Fibroblast of skin of left quadriceps (primary cell): ENCODE measurements at regions not wholly inside any gene's neighbourhood (a gene's known extent, or its start where the extent isn't known, plus 50 kb on each side); places are given as distances from the start of the nearest gene placed in this dataset.
A peak's percentile ranks its signal among the peaks of the same experiment; 100 is the strongest.

Source experiments
- DNase-seq, 2 experiments: peaks; one replicate each; pipeline ENCODE4 v3.0.0-alpha.2; 2013; ENCODE audit warnings: low read depth in 2 of 2

DNA sequence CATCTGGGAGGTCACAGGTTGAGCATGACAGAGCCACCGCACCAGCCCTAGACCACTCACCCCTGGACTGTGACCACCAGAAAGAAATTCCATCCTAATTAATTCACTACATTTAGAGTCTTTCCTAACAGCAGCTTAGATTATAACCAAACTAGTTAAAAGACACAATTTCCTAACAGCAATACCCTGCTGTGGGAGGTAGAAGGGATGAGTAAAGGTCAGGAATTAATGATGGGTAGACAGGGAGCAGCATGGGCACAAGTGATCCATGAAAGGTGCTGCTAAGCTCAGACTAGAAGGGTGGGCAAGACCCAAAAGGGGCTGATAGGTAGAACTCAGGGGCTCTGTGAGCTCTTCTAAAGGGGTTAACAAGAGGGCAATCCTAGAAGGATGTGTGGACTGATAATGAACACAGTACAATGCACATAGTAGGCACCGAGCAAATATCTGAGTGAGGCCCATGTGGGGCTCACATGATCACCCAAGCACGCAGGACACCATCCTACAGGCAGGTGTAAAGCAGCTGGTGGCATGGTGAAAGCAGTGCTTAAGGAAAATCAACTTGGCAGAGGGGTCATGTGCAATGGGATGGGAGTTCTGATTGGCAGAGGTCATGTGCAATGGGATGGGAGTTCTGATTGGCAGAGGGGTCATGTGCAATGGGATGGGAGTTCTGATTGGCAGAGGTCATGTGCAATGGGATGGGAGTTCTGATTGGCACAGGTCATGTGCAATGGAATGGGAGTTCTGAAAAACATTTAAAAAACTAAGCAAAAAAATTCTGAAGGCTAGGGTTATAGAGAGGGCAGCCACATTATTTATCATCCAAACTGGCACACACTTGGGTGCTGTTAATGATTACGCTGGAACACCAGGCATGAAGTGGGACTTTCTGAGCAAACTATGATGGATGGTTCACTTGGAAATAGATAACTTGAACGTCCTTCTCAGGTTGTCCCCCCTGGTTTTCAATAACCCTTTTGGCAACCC lies 188.2 kb upstream of the FOXQ1 start:
- no peak for DNase-seq

DNA sequence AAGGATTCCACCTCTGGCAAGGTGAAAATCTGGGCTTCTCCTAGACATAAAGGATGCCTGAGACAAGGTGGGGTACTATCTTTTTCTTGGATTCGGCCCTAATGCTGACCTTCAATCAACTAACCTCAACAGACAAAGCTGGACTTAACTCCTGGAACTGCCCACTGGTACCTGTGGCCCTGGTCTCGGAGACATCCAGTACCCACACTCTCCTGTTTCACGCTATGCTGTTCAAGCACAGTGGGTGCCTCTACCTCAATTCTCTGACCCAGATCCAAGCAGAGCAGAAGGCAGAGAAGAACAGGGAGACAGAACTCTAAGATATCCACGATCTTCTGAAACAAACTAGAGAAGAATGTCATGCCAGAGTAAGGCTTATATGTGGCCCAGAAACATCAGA lies 189.8 kb upstream of the FOXQ1 start:
- DNase-seq = no peak

DNA sequence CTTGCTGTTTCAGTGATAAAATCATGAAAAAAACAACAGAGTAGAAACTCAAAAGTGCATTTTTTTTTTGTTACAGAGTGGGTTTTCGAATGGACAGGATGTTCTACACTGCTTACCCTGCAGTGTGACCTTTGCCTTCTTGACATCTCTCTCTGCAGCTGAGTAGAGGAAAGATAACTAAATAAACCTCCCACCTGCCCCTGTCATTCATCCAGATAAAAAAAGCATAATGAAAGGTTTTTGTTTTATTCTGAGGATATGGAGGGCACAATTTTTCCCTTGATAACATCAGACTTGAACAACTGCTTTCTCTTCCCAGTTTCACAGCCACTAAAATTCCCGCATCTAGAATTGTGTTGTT lies 193.6 kb upstream of the FOXQ1 start:
- no peak for DNase-seq

DNA sequence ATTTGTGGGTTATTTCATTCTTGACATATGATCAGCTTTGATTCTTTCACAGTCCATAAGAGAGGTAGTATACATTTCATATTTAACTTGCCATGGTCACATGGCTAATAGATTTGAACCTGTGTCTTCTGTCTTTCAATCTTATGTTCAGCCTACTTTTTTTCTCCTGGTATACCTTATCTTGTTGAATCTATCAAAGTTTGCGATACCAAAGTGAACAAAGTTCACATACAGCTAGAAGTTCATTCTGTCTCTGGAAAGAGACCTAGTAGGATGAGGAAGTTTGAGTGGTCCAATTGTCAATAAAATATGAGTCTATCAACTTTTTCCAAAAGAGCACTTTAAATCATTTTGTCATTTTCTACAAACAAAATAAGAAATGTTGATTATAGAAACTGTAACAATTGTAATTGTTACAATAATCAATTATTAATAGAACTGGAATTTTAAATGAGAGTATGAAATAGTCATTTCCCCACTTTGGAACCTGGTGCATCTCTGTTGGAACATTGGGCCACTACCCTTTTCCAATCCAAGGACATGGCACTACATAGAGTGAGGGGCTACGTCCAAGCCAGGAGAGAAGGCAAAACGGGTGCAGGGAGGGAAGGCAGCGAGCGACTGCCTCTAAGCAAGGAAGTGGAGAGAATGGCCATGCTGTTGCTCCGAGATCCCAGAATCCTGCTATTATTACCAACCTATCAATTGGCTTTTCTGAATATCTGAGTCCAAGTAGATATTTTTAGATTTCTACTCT lies 194.2 kb upstream of the FOXQ1 start:
- no peak for DNase-seq

DNA sequence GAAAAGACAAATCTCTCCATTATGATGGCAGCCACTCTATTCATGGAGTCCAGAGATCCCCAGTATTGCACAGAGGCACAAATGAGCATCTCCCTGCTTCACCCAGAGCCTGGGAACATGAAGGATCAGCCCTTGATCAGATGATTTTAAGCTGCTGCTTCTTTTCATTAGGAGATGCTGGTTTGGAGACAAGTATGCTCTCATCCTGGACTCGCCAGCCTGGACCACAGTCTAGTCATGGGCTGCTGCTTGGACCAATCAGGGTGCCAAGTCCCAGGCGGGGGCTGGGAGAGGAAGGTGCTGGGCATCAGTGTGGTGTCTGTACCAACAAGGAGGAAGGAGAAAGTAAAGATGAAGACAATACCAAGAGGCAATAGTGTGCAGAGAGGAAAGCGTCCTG lies 195.7 kb upstream of the FOXQ1 start:
- no peak for DNase-seq

DNA sequence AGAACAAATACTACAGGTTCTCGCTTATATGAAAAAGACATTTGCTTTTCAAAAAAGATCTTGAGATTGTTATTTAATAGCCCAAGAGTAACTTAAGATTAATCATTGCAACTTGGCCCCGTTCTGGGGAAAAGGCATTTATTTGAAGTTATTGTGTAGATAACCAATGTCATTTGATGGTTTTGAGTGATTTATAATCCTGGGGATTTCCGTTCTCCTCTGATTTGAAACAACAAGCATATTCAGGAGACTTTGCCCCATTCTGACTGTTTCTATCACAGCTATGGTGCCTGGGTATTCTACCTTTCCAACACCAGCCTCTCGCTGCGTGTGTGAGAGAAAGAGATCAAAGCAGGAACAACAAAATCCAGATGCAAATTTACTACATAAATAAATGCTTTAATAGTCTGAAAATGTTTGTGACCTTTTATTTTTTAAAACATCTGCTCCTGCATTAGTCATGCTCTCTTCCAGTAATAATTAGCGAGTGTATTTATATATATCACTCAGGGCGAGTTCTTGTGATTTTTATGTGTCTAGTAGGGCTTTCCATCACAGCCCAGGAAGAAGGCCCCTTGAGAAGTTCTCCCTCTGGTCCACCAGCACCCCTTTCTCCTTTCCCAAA lies 197.9 kb upstream of the FOXQ1 start:
- no peak for DNase-seq

DNA sequence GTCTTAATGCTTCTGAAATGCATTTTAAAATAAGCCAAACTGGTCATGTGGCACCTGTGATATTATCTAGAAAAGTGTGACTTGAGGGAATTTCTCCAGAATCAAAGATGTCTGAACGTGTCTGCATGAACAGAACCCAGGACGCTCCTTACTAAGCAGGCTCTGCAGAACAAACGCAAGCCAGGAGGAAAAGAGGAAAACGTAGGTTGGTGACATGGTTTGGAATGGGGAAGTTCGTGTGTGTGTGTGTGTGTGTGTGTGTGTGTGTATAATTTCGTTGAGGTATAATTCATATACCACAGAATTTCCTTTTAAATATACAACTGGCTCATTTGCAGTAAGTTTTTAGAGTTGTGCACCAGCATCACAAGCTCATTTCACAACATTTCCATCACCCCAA lies 200.5 kb upstream of the FOXQ1 start:
- no peak for DNase-seq

DNA sequence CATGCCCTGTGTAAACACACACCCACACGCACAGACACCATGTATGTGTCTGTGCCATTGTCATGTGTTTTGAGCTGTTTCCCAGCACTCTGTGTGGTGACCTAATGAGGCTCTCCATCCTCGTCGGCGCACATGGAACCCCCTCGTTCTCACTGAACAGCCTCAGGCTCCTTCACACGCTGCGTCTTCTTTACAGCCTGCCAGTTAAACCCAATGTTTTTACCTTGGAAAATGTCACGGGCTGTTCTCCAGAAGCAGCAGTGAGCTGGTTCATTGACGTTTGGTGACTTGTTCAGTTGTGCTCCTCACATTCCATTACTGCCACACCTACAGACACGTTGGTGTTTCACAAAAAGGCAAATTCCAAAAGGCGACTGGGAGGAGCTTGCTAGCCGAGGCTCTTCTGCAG lies 201.0 kb upstream of the FOXQ1 start:
- no peak for DNase-seq

DNA sequence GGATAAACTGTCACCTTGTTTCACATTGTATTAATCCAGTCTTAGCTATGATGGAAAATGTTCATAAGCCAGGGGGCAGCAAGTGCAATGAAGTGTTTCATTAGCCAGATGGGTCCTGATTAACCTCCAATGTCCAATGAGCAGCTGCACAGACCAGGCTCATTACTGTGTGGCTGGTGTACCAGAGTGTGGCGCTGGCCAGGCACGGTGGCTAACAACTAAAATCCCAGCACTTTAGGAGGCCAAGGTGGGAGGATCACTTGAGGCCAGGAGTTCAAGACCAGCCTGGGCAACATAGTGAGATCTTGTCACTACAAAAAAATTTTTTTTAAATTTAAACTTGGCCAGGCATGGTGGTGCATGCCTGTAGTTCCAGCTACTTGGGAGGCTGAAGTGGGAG lies 201.7 kb upstream of the FOXQ1 start:
- no peak for DNase-seq

DNA sequence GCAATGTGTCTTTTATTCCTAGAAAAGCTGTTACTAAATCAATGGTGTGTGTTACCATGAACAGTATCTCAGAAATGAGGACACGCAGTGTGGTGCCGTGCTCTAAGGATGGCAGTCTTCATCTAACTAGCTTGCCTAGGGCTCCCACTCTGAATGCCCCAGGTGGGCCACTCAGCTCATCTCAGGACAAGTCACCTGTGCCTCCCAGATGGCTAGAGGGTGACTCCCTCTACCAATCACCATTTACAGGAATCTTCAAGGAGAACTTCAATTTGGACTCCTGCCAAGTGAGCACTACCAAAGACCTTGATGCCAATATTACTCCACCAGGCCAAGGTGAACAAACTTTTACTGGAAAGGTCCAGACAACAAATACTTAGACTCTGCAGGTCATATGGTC lies 202.8 kb upstream of the FOXQ1 start:
- DNase-seq = no peak

DNA sequence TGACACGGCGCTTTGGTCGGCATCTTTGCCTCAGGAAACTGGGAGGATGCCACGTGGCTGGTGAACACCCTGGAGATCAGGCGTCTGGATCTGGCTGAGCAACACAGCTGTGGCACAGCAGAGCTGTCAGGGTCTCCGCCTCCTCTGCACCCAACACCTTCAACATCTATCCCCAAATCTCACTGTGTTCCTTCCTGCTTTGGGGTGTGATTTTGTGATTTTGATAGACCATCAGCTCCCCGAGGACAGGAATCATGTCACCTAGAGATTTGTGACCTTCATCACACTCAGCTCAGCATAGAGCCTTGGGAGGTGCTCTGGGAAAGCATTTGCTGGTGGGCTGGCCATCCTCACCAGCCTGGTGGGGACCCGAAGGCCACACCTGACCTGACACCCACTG lies 203.7 kb upstream of the FOXQ1 start:
- no peak for DNase-seq

DNA sequence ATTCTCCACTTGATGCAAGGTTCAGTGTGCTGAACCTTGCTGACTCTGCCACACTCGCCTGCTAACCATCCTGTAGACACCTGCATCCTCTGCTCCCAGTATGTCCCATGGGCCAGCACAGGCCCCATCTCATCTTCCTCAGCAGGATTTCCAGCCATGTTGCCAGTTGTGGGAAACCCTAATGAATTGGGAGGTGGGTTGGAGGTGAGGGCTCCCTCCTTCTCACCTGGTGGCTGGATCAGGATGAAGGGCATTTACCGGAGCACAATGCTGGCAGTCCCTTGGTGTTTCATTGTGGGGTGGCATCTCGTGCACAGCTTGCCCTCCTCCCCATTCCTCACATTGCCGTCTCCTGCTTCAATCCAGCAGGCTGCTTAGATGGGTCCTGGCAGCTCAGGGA lies 204.3 kb upstream of the FOXQ1 start:
- DNase-seq = no peak

DNA sequence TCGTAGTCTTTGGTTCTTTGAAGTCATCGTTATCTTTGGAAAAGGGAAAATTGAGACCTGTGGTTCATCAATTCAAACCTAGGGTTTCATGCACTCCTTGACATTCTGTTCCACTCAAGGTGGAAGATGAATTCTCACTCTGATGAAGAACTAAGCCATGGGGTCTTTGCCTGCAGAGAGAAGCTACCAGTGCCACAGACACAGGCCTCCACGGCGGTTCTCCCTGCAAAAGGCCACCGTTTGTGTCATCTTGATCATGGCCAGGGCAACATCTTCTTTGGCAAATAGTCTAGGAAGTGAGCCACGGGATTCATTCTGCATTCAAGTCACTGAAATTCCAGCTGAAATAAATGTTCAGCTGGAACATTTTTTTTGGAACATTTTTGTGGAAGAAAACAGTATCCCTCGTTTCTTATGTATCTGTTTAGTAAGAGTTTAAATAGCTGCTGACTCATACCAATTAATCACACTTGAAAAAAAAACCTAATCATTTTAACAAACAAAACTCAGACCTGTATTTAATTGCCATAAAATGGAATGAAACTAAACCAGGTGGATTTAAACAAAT lies 206.0 kb upstream of the FOXQ1 start:
- no peak for DNase-seq

DNA sequence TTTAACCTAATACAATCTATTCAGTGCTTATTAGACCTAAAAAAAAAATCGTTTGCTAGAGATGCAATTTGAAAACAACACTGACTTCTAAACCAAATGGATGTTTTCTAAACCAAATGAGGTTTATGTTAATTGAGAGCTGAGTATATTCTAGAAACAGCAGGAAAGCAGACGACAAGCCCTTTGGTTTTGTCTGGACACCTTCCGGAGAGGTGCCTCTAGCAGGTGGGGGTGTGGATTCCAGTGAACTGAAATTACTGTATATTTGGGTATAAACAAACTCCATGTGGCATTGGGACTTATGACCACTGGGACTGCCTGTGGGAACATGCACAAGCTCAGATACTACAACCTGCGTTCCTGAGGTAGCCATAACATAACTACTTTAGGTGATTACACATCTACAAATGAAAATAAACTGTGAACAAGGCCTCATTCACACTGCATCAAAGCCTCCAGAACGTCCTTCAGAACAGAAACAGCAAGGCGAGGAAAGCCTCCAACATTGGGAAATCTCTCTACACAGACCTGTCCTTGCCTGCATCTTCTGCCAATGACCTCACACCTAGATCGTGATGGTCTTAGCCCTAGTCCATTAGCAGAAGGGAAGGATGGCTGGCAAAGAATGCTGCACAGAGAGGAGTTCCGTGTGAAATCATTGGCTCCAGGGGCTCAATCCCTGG lies 206.8 kb upstream of the FOXQ1 start:
- no peak for DNase-seq

DNA sequence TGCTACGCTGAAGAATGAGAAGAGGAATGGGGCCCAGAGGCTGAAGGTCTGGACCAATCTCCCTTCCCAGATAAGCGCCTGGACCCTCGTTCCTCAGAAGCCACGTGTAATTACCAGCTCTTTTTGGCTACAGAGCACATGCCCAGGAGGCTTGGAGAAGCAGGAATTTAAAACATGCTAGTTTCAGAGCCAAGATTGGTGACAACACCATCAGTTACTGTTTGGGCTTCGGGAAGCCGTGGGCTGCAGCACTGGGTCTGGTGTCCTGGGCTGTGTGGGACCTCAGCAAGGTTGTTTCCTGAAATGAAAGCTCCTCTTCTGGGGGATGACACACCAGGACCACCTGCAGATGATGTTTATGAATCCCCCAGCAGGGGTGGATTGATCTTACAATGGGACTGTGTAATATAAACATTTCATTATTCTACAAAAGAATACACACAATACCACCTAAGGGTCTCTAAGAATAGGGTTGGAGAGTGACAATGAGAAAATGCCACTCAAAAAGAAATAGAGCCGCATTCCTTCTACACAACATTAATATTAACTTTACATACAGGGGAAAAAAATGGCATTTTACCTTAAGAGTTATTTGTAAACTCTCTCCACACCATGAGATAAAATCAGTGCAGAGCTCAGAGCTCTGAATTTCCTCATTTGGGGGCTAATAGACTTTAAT lies 207.8 kb upstream of the FOXQ1 start:
- no peak for DNase-seq

DNA sequence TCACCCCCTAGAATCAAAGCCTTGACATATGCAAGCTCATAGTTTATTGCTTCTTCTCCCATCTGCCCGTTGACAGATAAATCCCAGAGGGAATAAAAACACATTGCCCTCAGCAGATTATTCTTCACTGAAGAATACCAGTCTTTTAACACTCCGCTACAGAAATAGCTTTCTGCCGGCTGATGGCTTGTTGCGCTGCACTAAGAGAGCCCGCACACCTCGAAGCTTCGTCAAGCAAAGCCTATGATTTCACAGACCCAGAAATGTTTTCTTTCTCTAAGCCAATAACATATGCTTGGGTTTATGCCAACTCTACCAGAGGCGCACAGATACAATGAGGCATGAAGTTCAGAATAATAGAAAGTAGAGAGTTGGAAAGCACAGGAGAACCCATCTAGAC lies 208.9 kb upstream of the FOXQ1 start:
- DNase-seq = peak; percentile 39 to 50

DNA sequence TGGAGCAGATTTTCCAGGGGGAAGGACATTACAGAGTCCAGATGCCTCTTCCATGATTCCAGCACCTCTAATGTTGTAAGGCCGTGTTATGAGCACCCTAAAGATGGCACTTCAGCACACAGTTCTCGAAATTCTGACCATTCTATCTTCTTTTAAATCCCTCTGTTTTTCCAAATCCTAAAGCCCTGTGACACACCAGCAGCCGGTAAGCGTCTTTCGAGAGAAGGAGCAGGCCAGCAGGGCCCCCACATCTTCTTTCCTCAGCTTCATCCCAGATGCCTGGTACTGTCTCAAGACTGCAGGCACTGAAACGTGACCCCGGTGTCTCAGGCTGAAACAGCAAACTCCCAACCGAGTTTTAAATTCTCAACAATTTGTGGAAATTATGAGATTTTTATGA lies 211.6 kb upstream of the FOXQ1 start:
- DNase-seq = no peak

DNA sequence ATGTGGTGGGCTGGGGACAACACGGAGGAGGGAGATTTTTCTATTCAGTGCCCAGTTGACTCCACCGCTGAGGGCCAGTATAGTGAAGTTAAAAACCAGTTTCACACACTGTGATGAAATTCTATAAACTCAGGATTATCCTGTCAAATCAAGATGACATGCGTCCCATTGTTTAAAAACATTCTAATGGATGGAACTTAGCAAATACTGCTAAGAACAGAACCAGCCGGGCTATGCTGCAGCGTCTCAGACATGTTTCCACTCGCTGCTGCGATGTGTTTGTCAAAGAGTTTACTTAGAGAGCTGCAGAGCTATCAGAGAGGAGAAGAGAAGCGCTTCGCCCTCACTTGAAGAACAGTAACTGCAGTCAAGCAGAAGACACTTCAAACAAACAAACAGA lies 212.6 kb upstream of the FOXQ1 start:
- DNase-seq = no peak

DNA sequence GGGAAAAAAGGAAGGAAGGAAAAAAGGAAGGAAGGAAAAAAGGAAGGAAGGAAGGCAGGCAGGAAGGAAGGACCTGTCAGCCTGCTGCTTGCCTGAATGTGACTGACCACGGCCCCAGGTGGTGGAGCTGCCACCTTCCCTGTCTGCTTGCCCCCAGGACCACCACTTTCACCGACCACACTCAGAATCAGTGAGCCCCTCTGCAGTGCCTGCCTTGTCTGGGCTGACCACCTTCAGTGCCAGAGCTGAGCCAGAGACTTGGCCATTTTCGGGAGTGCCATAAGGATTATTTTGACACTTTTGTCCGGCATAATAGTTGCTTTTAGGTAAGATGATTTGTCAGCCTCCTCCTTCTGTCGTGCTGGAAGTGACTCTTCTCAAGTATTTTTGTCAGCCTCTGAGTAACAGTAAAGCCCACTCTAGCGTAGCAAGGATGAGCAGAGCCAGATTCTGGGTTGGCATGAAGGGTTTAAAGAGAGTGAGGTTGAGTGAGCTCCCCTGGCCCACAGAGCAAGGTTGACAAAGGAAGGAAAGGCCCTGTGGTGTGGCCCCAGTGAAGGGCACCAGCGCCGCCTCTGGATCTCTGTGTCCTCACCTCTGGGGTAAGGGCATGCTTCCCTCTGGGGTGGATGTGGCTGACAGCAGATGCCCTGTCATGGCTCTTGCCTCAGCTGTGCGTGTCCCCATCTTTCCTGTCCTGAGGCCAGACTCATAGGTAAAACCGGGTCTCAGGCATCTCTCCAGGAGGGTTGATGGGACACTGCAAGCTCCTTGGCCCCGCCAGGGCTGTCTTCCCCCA lies 214.7 kb upstream of the FOXQ1 start:
- no peak for DNase-seq

DNA sequence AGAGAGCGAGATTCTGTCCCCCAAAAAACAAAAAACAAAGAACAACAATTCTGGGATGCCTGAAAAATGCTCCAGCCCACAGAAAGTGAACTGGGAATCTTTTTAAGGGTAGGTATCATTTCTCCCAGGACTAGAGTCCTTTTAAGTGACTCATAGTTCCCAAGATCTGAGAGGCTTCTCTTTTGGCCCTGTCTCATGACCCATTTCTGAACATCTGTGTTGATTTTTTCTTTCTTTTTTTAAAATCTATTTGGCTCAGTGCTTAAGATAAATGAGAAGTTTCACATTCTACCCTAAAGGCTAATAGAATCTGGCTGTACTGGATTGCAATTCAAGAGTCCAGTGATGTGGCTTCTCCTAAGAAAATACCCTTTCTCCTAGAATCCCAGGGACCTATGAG lies 217.6 kb upstream of the FOXQ1 start:
- peak; percentile 56 to 59 for DNase-seq
